Liver (tissue), 3 donors: ENCODE measurements at regions not wholly inside any gene's neighbourhood (a gene's known extent, or its start where the extent isn't known, plus 50 kb on each side); places are given as distances from the start of the nearest gene placed in this dataset.

ENCODE experiments used
- CTCF ChIP-seq: fragments of 150-350 bp; IDR thresholded peaks from 2 replicates; pipeline ENCODE4 v1.5.1; 2017; ENCODE audit warnings: improper control_type of control experiment, low read depth, low read length; ENCODE audit not compliant: missing input control
- HNF4A ChIP-seq, 2 donors: conservative IDR thresholded peaks; 2 replicates each; pipeline ENCODE4 v1.6.1; 2016; ENCODE audit warnings: antibody characterized with exemption in 2 of 2, mild to moderate bottlenecking in 2 of 2
- HNF4G ChIP-seq: IDR thresholded peaks from 2 replicates; pipeline ENCODE4 v1.6.1; 2016; ENCODE audit warnings: antibody characterized with exemption
- JUND ChIP-seq, 2 donors: IDR thresholded peaks; 2 replicates each; pipeline ENCODE4 v1.6.1; 2016; ENCODE audit warnings: antibody characterized with exemption in 2 of 2
- ZBTB33 ChIP-seq: IDR thresholded peaks from 2 replicates; pipeline ENCODE4 v1.6.1; 2016; ENCODE audit warnings: antibody characterized with exemption
- donor health status: healthy.
- donor health status: healthy.

GRCh38 chr6:150676344-150676743, 76.7 kb downstream of the PLEKHG1 start:
- TF ChIP-seq CTCF (no peak), ZBTB33 (no peak), HNF4G (no peak), JUND (IDR thresholded peaks at IDR 0.05) (no peak), HNF4A (conservative IDR thresholded peaks at IDR 0.05) (no peak)
